Endothelial cell of umbilical vein (primary cell): ENCODE measurements at regions not wholly inside any gene's neighbourhood (a gene's known extent, or its start where the extent isn't known, plus 50 kb on each side); places are given as distances from the start of the nearest gene placed in this dataset.

ENCODE experiments used
- BruUV-seq: library from RNA; stranded (reverse); fragments of 400-500 nt; replicated peaks from 2 replicates; lab custom pipeline; 2021; lab: Mats Ljungman, UMichigan
- CTCF ChIA-PET: fragments of 300-600, 350-600 bp; sonication (Branson Sonifier 250); formaldehyde crosslinking; loops from one replicate; lab custom pipeline; 2021; ENCODE audit warnings: antibody characterized with exemption, inconsistent platforms; lab: Charles Lee
- POLR2A ChIA-PET: fragments of 300-600, 350-600 bp; sonication (Branson Sonifier 250); formaldehyde crosslinking; loops from one replicate; lab custom pipeline; 2021; ENCODE audit warnings: antibody characterized with exemption, inconsistent platforms; lab: Charles Lee
- DNase-seq: peaks from one replicate; pipeline ENCODE4 v3.0.0-alpha.2; 2011; ENCODE audit warnings: low read depth, low spot score
- FAIRE-seq: peaks from 2 replicates; lab custom pipeline; 2011; peaks lifted over from hg19 to GRCh38; lab: Jason Lieb, UNC
- H2AFZ ChIP-seq: 2 replicates; pipeline ENCODE4 v1.6.0; 2012; ENCODE audit warnings: low read depth, low read length, control low read depth, inconsistent platforms
- H3K27ac ChIP-seq: 2 replicates; pipeline ENCODE4 v1.5.1; 2011; ENCODE audit warnings: low read depth, mild to moderate bottlenecking, control low read depth, low read length, moderate library complexity; ENCODE audit not compliant: insufficient read depth
- H3K27me3 ChIP-seq, 2 experiments: 2 replicates each; pipeline versions ENCODE4 v1.6.0 to v1.6.1; 2011; ENCODE audit warnings: low read length in 2 of 2, mixed read lengths in 1 of 2; ENCODE audit not compliant: control insufficient read depth in 2 of 2, insufficient read depth in 2 of 2
- H3K36me3 ChIP-seq, 2 experiments: 2 replicates in 1 of 2; 3 replicates in 1 of 2; pipeline ENCODE4 v1.5.1; 2011; ENCODE audit warnings: low read length in 2 of 2, mild to moderate bottlenecking in 1 of 2, moderate library complexity in 1 of 2; ENCODE audit not compliant: control insufficient read depth in 2 of 2, insufficient read depth in 2 of 2; ENCODE audit errors: extremely low read depth in 1 of 2
- H3K4me1 ChIP-seq: 3 replicates; pipeline ENCODE4 v1.5.1; 2011; ENCODE audit warnings: mild to moderate bottlenecking, low read length; ENCODE audit not compliant: control insufficient read depth, insufficient read depth; ENCODE audit errors: extremely low read depth
- H3K4me2 ChIP-seq: 2 replicates; pipeline ENCODE4 v1.6.1; 2011; ENCODE audit warnings: low read length, control low read depth, mixed read lengths; ENCODE audit not compliant: insufficient read depth
- H3K4me3 ChIP-seq, 3 experiments: fragments of 200-600 bp in 1 of 3; sonication (generic), shearing (Covaris generic) in 1 of 3; replicated peaks in 1 of 3; 2 replicates each; pipeline ENCODE4 v1.5.1; 2011 to 2016; ENCODE audit warnings: control low read depth in 3 of 3, low read length in 3 of 3, mild to moderate bottlenecking in 2 of 3, inconsistent platforms in 1 of 3, low read depth in 1 of 3, moderate library complexity in 1 of 3; ENCODE audit not compliant: insufficient read depth in 1 of 3
- H3K79me2 ChIP-seq: 2 replicates; pipeline ENCODE4 v1.6.0; 2012; ENCODE audit warnings: low read length, inconsistent platforms; ENCODE audit not compliant: control insufficient read depth, insufficient read depth
- H3K9ac ChIP-seq: replicated peaks from 2 replicates; pipeline ENCODE3; 2011; ENCODE audit warnings: low read length, control low read depth; ENCODE audit not compliant: insufficient read depth; ENCODE audit errors: extremely low read depth
- H3K9me1 ChIP-seq: replicated peaks from 3 replicates; pipeline ENCODE4 v1.6.0; 2011; ENCODE audit warnings: mild to moderate bottlenecking, low read length; ENCODE audit not compliant: control insufficient read depth, insufficient read depth; ENCODE audit errors: extremely low read depth
- H3K9me3 ChIP-seq: replicated peaks from 2 replicates; pipeline ENCODE4 v1.5.1; 2012; ENCODE audit warnings: low read length, inconsistent platforms; ENCODE audit not compliant: control insufficient read depth, insufficient read depth
- H4K20me1 ChIP-seq: replicated peaks from 2 replicates; pipeline ENCODE3; 2011; ENCODE audit warnings: mild to moderate bottlenecking, low read length; ENCODE audit not compliant: control insufficient read depth, insufficient read depth; ENCODE audit errors: extremely low read depth
- CTCF ChIP-seq, 2 donors: IDR thresholded peaks; 1 replicate in 1 of 2; 2 replicates in 1 of 2; pipeline ENCODE4 v1.5.1; 2011; ENCODE audit warnings: low read length in 2 of 2, mild to moderate bottlenecking in 2 of 2, moderate library complexity in 2 of 2, control low read depth in 1 of 2, inconsistent platforms in 1 of 2, low read depth in 1 of 2; ENCODE audit not compliant: insufficient read depth in 1 of 2; ENCODE audit errors: extremely low read depth in 1 of 2
- EZH2 ChIP-seq: IDR thresholded peaks from 2 replicates; pipeline ENCODE4 v1.6.1; 2012; ENCODE audit warnings: borderline replicate concordance, low read depth, mild to moderate bottlenecking, moderate library complexity, low read length, inconsistent platforms; ENCODE audit not compliant: severe bottlenecking
- FOS ChIP-seq: IDR thresholded peaks from 2 replicates; pipeline ENCODE4 v1.6.1; 2011; ENCODE audit warnings: mild to moderate bottlenecking, low read length, moderate library complexity, borderline replicate concordance; ENCODE audit not compliant: insufficient read depth
- GATA2 ChIP-seq: IDR thresholded peaks from 2 replicates; pipeline ENCODE4 v1.7.0; 2011; ENCODE audit warnings: low read depth, mild to moderate bottlenecking, moderate library complexity, mixed read lengths, low read length; ENCODE audit not compliant: insufficient read length, insufficient read depth
- JUN ChIP-seq: IDR thresholded peaks from 2 replicates; pipeline ENCODE4 v1.6.1; 2011; ENCODE audit warnings: borderline replicate concordance, low read depth; ENCODE audit not compliant: insufficient read length, insufficient read depth
- MAX ChIP-seq: IDR thresholded peaks from 2 replicates; pipeline ENCODE4 v1.6.1; 2011; ENCODE audit not compliant: insufficient read depth, insufficient read length
- MYC ChIP-seq: IDR thresholded peaks from one replicate; pipeline ENCODE4 v1.6.1; 2011; ENCODE audit warnings: mild to moderate bottlenecking, low read depth, low read length
- POLR2A ChIP-seq: IDR thresholded peaks from 2 replicates; pipeline ENCODE4 v1.6.1; 2012; ENCODE audit warnings: low read depth, mild to moderate bottlenecking, control low read depth, low read length
- POLR2AphosphoS5 ChIP-seq: IDR thresholded peaks from 2 replicates; pipeline ENCODE4 v1.6.1; 2012; ENCODE audit warnings: low read depth, mild to moderate bottlenecking, control low read depth, low read length, moderate library complexity; ENCODE audit not compliant: insufficient read depth
- dilution Hi-C: fragments of 300-500 bp; cut with MboI; formaldehyde crosslinking; loops from one replicate; pipeline ENCODE4 v1.15.0; 2019; ENCODE audit warnings: low sequenced_read_pairs; ENCODE audit not compliant: extremely low pct_ligation_motif_present
- intact Hi-C: fragments of 100-400 bp; cut with micrococcal nuclease; formaldehyde crosslinking; loops from one replicate; pipeline ENCODE4 v1.10.0; 2022

GRCh38 chr7:37531225-37531624 is 82.6 kb upstream of the ELMO1 start:
- no peak for FAIRE-seq
- H3K4me3 ChIP-seq = no peak overlapping the region
- TF ChIP-seq JUN (no peak), POLR2A (no peak), CTCF (IDR thresholded peaks at IDR 0.05; ENCODE audit: extremely low read depth in 1 of 2, insufficient read depth in 1 of 2, low read depth in 1 of 2, low read length in 2 of 2) (no peak), FOS (no peak), GATA2 (peak; percentile 38)

GRCh38 chr7:37532636-37533035 is 84.0 kb upstream of the ELMO1 start:
- ChIA-PET POLR2A (no interaction called here), CTCF (interaction anchor here (1.1 kb wide), 1 partner anchor 12 kb away, joined by 3 read pairs; no protein-coding TSS in a partner anchor)
- DNase-seq (no peak), FAIRE-seq (no peak)
- dilution Hi-C loops (no loop called here), intact Hi-C loops (no loop called here)
- no peaks in the 10 kb centered on the region for H3K9me1 ChIP-seq
- no peak overlapping the region for H3K9ac ChIP-seq
- no peak overlapping the region for H3K27ac ChIP-seq
- H3K4me3 ChIP-seq = no peak overlapping the region
- H4K20me1 ChIP-seq = no peaks in the 10 kb centered on the region
- no peak overlapping the region for H3K4me2 ChIP-seq
- no peaks in the 10 kb centered on the region for H3K4me1 ChIP-seq
- H3K36me3 ChIP-seq = no peaks in the 10 kb centered on the region
- no peaks in the 10 kb centered on the region for H3K79me2 ChIP-seq
- no peaks in the 10 kb centered on the region for H3K9me3 ChIP-seq
- H3K27me3 ChIP-seq = peaks cover 0 to 1% of the 10 kb centered on the region in 2 experiments
- BruUV-seq = no TSS peak
- no peak overlapping the region for H2AFZ ChIP-seq
- TF ChIP-seq GATA2 = no peak
- no peak for TF ChIP-seq EZH2
- no peak for TF ChIP-seq CTCF (IDR thresholded peaks at IDR 0.05; ENCODE audit: extremely low read depth in 1 of 2, insufficient read depth in 1 of 2, low read depth in 1 of 2, low read length in 2 of 2)
- no peak for TF ChIP-seq MAX
- no peak for TF ChIP-seq JUN
- TF ChIP-seq MYC = no peak
- TF ChIP-seq POLR2AphosphoS5 = no peak
- no peak for TF ChIP-seq POLR2A
- TF ChIP-seq FOS = no peak

More at GRCh38 chr7:37531225-37531624, 82.6 kb upstream of the ELMO1 start:
- BruUV-seq = no TSS peak
- Histone ChIP-seq H3K27me3 (peaks cover 0 to 1% of the 10 kb centered on the region in 2 experiments), H3K9me3 (no peaks in the 10 kb centered on the region), H2AFZ (no peak overlapping the region), H3K36me3 (no peaks in the 10 kb centered on the region), H3K27ac (peak overlapping the region; percentile 50), H3K9ac (no peak overlapping the region), H4K20me1 (no peaks in the 10 kb centered on the region), H3K9me1 (no peaks in the 10 kb centered on the region), H3K4me2 (no peak overlapping the region), H3K79me2 (no peaks in the 10 kb centered on the region), H3K4me1 (no peaks in the 10 kb centered on the region)
- DNase-seq = peak; percentile 94
- POLR2A ChIA-PET = interaction anchor here (0.6 kb wide), 1 partner anchor 90 kb away, joined by 4 read pairs; no protein-coding TSS in a partner anchor
- dilution Hi-C loops = no loop called here
- CTCF ChIA-PET = interaction anchor here (0.7 to 1.1 kb wide), 2 partner anchors 11 to 14 kb away, joined by 3 read pairs; no protein-coding TSS in a partner anchor
- intact Hi-C loops = no loop called here
